SK-N-SH (cell line): ENCODE measurements at regions not wholly inside any gene's neighbourhood (a gene's known extent, or its start where the extent isn't known, plus 50 kb on each side); places are given as distances from the start of the nearest gene placed in this dataset.

Source experiments
- CTCF ChIA-PET: fragments of 300-600, 350-600 bp; formaldehyde crosslinking; extraction: SDS; loops from one replicate; lab custom pipeline; 2021; lab: Yijun Ruan, JAX
- POLR2A ChIA-PET: fragments of 350-600 bp; sonication (Branson Sonifier 250); formaldehyde crosslinking; extraction: SDS; loops from one replicate; lab custom pipeline; 2020; ENCODE audit warnings: antibody characterized with exemption, inconsistent platforms; lab: Yijun Ruan, JAX
- DNase-seq: peaks from one replicate; pipeline ENCODE4 v3.0.0; 2012
- H2AFZ ChIP-seq: fragments of 200-600 bp; sonication (generic); 2 replicates; pipeline ENCODE4 v1.8.1; 2016; ENCODE audit warnings: antibody characterized with exemption, mild to moderate bottlenecking, low read depth
- H3F3A ChIP-seq: fragments of 200-600 bp; sonication (generic); replicated peaks from 2 replicates; pipeline ENCODE3; 2016; ENCODE audit warnings: antibody characterized with exemption, mild to moderate bottlenecking; ENCODE audit not compliant: insufficient read depth
- H3K27ac ChIP-seq, 2 experiments: fragments of 200-500 bp in 1 of 2; fragments of 200-600 bp in 1 of 2; sonication (Bioruptor generic) in 1 of 2; sonication (generic), shearing (Covaris generic) in 1 of 2; 2 replicates each; pipeline versions ENCODE4 v1.5.1 to v1.6.1; 2014 to 2016; ENCODE audit warnings: low read depth in 2 of 2, inconsistent platforms in 1 of 2, low read length in 1 of 2, mild to moderate bottlenecking in 1 of 2, mixed read lengths in 1 of 2
- H3K27me3 ChIP-seq: fragments of 200-600 bp; sonication (generic), shearing (Covaris generic); 2 replicates; pipeline ENCODE4 v1.6.1; 2016; ENCODE audit warnings: mixed run types; ENCODE audit not compliant: insufficient read depth
- H3K36me3 ChIP-seq, 2 experiments: fragments of 200-500 bp in 1 of 2; fragments of 200-600 bp in 1 of 2; sonication (Bioruptor generic) in 1 of 2; sonication (generic) in 1 of 2; replicated peaks in 1 of 2; 2 replicates each; pipeline versions ENCODE3 to v1.5.1; 2014 to 2016; ENCODE audit warnings: low read length in 1 of 2, mild to moderate bottlenecking in 1 of 2; ENCODE audit not compliant: insufficient read depth in 2 of 2, control insufficient read depth in 1 of 2
- H3K4me1 ChIP-seq, 2 experiments: fragments of 200-500 bp in 1 of 2; fragments of 200-600 bp in 1 of 2; sonication (Bioruptor generic) in 1 of 2; sonication (generic), shearing (Covaris generic) in 1 of 2; 2 replicates each; pipeline versions ENCODE4 v1.5.1 to v1.6.1; 2014 to 2016; ENCODE audit warnings: low read depth in 1 of 2, low read length in 1 of 2, mixed run types in 1 of 2; ENCODE audit not compliant: insufficient read depth in 2 of 2, control insufficient read depth in 1 of 2
- H3K4me2 ChIP-seq: fragments of 200-600 bp; sonication (generic), shearing (Covaris generic); 2 replicates; pipeline ENCODE4 v1.6.1; 2017; ENCODE audit warnings: mixed run types
- H3K4me3 ChIP-seq, 2 experiments: fragments of 200-500 bp in 1 of 2; fragments of 200-600 bp in 1 of 2; sonication (Bioruptor generic) in 1 of 2; sonication (generic), shearing (Covaris generic) in 1 of 2; 2 replicates each; pipeline versions ENCODE4 v1.5.1 to v1.8.1; 2014 to 2016; ENCODE audit warnings: low read depth in 2 of 2, inconsistent platforms in 1 of 2, low read length in 1 of 2, mild to moderate bottlenecking in 1 of 2, mixed read lengths in 1 of 2, moderate library complexity in 1 of 2
- H3K79me2 ChIP-seq: fragments of 200-600 bp; sonication (generic); 2 replicates; pipeline ENCODE4 v1.8.1; 2017; ENCODE audit warnings: mild to moderate bottlenecking; ENCODE audit not compliant: insufficient read depth
- H3K9ac ChIP-seq: fragments of 200-600 bp; sonication (generic); 2 replicates; pipeline ENCODE4 v1.6.1; 2017; ENCODE audit warnings: mixed run types
- H3K9me2 ChIP-seq: fragments of 200-600 bp; sonication (generic); 2 replicates; pipeline ENCODE4 v1.6.1; 2017; ENCODE audit warnings: mixed run types
- H3K9me3 ChIP-seq: fragments of 200-600 bp; sonication (generic); 2 replicates; pipeline ENCODE4 v1.6.1; 2017; ENCODE audit warnings: mixed run types, mild to moderate bottlenecking, moderate library complexity
- H4K20me1 ChIP-seq: fragments of 200-600 bp; sonication (generic); 2 replicates; pipeline ENCODE4 v1.6.1; 2017; ENCODE audit warnings: mild to moderate bottlenecking, mixed run types; ENCODE audit not compliant: insufficient read depth
- CHD2 ChIP-seq: fragments of 150-350 bp; IDR thresholded peaks from 2 replicates; pipeline ENCODE4 v1.6.1; 2018; ENCODE audit warnings: low read length; ENCODE audit not compliant: partially characterized antibody
- CTCF ChIP-seq: fragments of 200-600 bp; sonication (generic); IDR thresholded peaks from 2 replicates; pipeline ENCODE4 v1.6.1; 2017; ENCODE audit warnings: antibody characterized with exemption, mild to moderate bottlenecking, moderate library complexity
- ELF1 ChIP-seq: IDR thresholded peaks from 2 replicates; pipeline ENCODE4 v1.4.0; 2012
- EP300 ChIP-seq, 2 experiments: IDR thresholded peaks; 2 replicates each; pipeline versions ENCODE4 v1.4.0 to v1.6.1; 2012; ENCODE audit warnings: borderline replicate concordance in 1 of 2, low read depth in 1 of 2, low read length in 1 of 2
- EZH2phosphoT487 ChIP-seq: fragments of 200-600 bp; sonication (generic); IDR thresholded peaks from 2 replicates; pipeline ENCODE4 v1.6.1; 2017; ENCODE audit warnings: low read depth, mixed run types, mild to moderate bottlenecking, antibody characterized with exemption, moderate library complexity, borderline replicate concordance
- FOSL2 ChIP-seq: IDR thresholded peaks from 2 replicates; pipeline ENCODE4 v1.4.0; 2012; ENCODE audit warnings: low read depth, mild to moderate bottlenecking, moderate library complexity, borderline replicate concordance
- FOXJ3 ChIP-seq: sonication (generic); formaldehyde crosslinking; IDR thresholded peaks from 2 replicates; pipeline ENCODE4 v1.5.1; 2020; ENCODE audit warnings: mild to moderate bottlenecking, missing genetic modification reagents
- FOXM1 ChIP-seq: IDR thresholded peaks from 2 replicates; pipeline ENCODE4 v1.4.0; 2012; ENCODE audit warnings: low read depth, mild to moderate bottlenecking
- GATA2 ChIP-seq: sonication (generic); formaldehyde crosslinking; IDR thresholded peaks from 2 replicates; pipeline ENCODE4 v1.5.0; 2020; ENCODE audit warnings: mild to moderate bottlenecking, missing genetic modification reagents
- IRF3 ChIP-seq: fragments of 150-350 bp; IDR thresholded peaks from 2 replicates; pipeline ENCODE4 v1.6.1; 2016; ENCODE audit warnings: mild to moderate bottlenecking, low read depth, low read length
- JUND ChIP-seq: IDR thresholded peaks from 2 replicates; pipeline ENCODE4 v1.4.0; 2012
- MAX ChIP-seq: IDR thresholded peaks from 2 replicates; pipeline ENCODE4 v1.4.0; 2012; ENCODE audit warnings: low read depth
- NRF1 ChIP-seq: IDR thresholded peaks from 2 replicates; pipeline ENCODE4 v1.6.1; 2012; ENCODE audit warnings: low read depth, mild to moderate bottlenecking, low read length
- POLR2AphosphoS5 ChIP-seq: IDR thresholded peaks from 2 replicates; pipeline ENCODE4 v1.6.1; 2012; ENCODE audit warnings: low read depth, low read length
- RAD21 ChIP-seq: IDR thresholded peaks from 2 replicates; pipeline ENCODE4 v1.6.1; 2012; ENCODE audit warnings: mild to moderate bottlenecking, low read length
- REST ChIP-seq: IDR thresholded peaks from 2 replicates; pipeline ENCODE4 v1.6.1; 2012; ENCODE audit warnings: mild to moderate bottlenecking, low read depth, low read length, moderate library complexity
- RFX5 ChIP-seq: IDR thresholded peaks from 2 replicates; pipeline ENCODE4 v1.6.1; 2012; ENCODE audit warnings: mild to moderate bottlenecking, improper control_type of control experiment, low read length
- SMC3 ChIP-seq: IDR thresholded peaks from 2 replicates; pipeline ENCODE4 v1.6.1; 2012; ENCODE audit warnings: low read depth, low read length, improper control_type of control experiment
- TAF1 ChIP-seq: IDR thresholded peaks from 2 replicates; pipeline ENCODE4 v1.6.1; 2012; ENCODE audit warnings: low read depth, mild to moderate bottlenecking, low read length, moderate library complexity, borderline replicate concordance
- USF1 ChIP-seq: IDR thresholded peaks from 2 replicates; pipeline ENCODE4 v1.4.0; 2012; ENCODE audit warnings: low read depth, borderline replicate concordance
- USF2 ChIP-seq: fragments of 150-350 bp; IDR thresholded peaks from 2 replicates; pipeline ENCODE4 v1.6.1; 2017; ENCODE audit warnings: antibody characterized with exemption, low read length, low read depth, borderline replicate concordance
- YY1 ChIP-seq: IDR thresholded peaks from 2 replicates; pipeline ENCODE4 v1.4.0; 2012; ENCODE audit warnings: low read depth, mild to moderate bottlenecking
- ZBTB33 ChIP-seq: IDR thresholded peaks from 2 replicates; pipeline ENCODE4 v1.4.0; 2012; ENCODE audit warnings: low read depth, borderline replicate concordance
- WGBS: methylation state at CpG from one replicate; pipeline ENCODE4 v1.1.6; 2017; ENCODE audit warnings: low lambda C conversion rate; 5-methylcytosine and 5-hydroxymethylcytosine counted together

GRCh38 chr12:14167005-14167628 lies 185.7 kb upstream of the GRIN2B start:
- WGBS, result 3% methylated on average over 4 of the region's 4 CpGs
- no peaks in the 10 kb centered on the region for H3K9me3 ChIP-seq
- H3K9me2 ChIP-seq, result no peaks in the 10 kb centered on the region
- DNase-seq, result peak; percentile 67
- no peak overlapping the region for H3K9ac ChIP-seq
- no peaks in the 10 kb centered on the region for H4K20me1 ChIP-seq
- no peak overlapping the region for H3K27ac ChIP-seq
- ChIA-PET POLR2A (no interaction called here), CTCF (interaction anchor here (0.6 to 3.1 kb wide), 34 partner anchors 8 to 955 kb away, joined by 3 to 35 read pairs (median 4); no protein-coding TSS in a partner anchor)
- no peaks in the 10 kb centered on the region for H3K4me1 ChIP-seq
- H3K36me3 ChIP-seq, result no peaks in the 10 kb centered on the region
- no peaks in the 10 kb centered on the region; the same call in 1 of the 2 replicates for H3K27me3 ChIP-seq
- H3K4me3 ChIP-seq, result no peak overlapping the region
- H3K4me2 ChIP-seq, result no peak overlapping the region
- no peak overlapping the region for H2AFZ ChIP-seq
- no peaks in the 10 kb centered on the region for H3K79me2 ChIP-seq
- H3F3A ChIP-seq, result no peaks in the 10 kb centered on the region
- TF ChIP-seq JUND (no peak), REST (no peak), SMC3 (peak; percentile 58), POLR2AphosphoS5 (no peak), RAD21 (peak; percentile 92), EP300 (IDR thresholded peaks at IDR 0.05; ENCODE audit: borderline replicate concordance in 1 of 2, low read depth in 1 of 2, low read length in 1 of 2) (no peak), EZH2phosphoT487 (no peak), FOSL2 (no peak), GATA2 (CRISPR knock-in tag) (no peak), USF1 (no peak), CHD2 (no peak), FOXJ3 (CRISPR knock-in tag) (no peak), MAX (no peak), ELF1 (no peak), NRF1 (no peak), FOXM1 (no peak), IRF3 (no peak), USF2 (no peak), ZBTB33 (no peak), RFX5 (no peak), CTCF (peak; percentile 95), TAF1 (no peak), YY1 (no peak)
